Adrenal gland (tissue), 9 donors: ENCODE measurements at regions not wholly inside any gene's neighbourhood (a gene's known extent, or its start where the extent isn't known, plus 50 kb on each side); places are given as distances from the start of the nearest gene placed in this dataset.

Source experiments
- DNase-seq, 7 donors: peaks; one replicate each; pipeline ENCODE4 v3.0.0-alpha.2; 2019 to 2020
- H3K27ac ChIP-seq, 5 donors: fragments of 200-600 bp; sonication (generic) in 4 of 5; 1 replicate in 3 of 5; 2 replicates in 2 of 5; pipeline versions ENCODE4 v1.5.1 to v1.8.0; 2016 to 2020; ENCODE audit warnings: mild to moderate bottlenecking in 1 of 5
- H3K27me3 ChIP-seq: fragments of 200-600 bp; 2 replicates; pipeline ENCODE4 v1.8.0; 2021
- H3K36me3 ChIP-seq, 2 donors: fragments of 200-600 bp; replicated peaks in 1 of 2; 1 replicate in 1 of 2; 2 replicates in 1 of 2; pipeline versions ENCODE4 v1.5.1 to v1.8.0; 2018 to 2022
- H3K4me1 ChIP-seq, 2 donors: fragments of 200-600 bp; replicated peaks in 1 of 2; 1 replicate in 1 of 2; 2 replicates in 1 of 2; pipeline versions ENCODE4 v1.5.1 to v1.8.0; 2018 to 2021
- H3K4me3 ChIP-seq, 4 donors: fragments of 200-600 bp; sonication (generic) in 3 of 4; one replicate each; pipeline ENCODE4 v1.5.1; 2016 to 2018
- H3K9me3 ChIP-seq, 3 donors: fragments of 200-600 bp; sonication (generic) in 1 of 3; replicated peaks in 1 of 3; 1 replicate in 2 of 3; 2 replicates in 1 of 3; pipeline versions ENCODE4 v1.5.1 to v1.8.0; 2016 to 2021
- CTCF ChIP-seq, 6 experiments: fragments of 450-650 bp in 4 of 6; fragments of 200-600 bp in 2 of 6; sonication (generic) in 1 of 6; IDR thresholded peaks; 1 replicate in 5 of 6; 2 replicates in 1 of 6; pipeline versions ENCODE4 v1.5.1 to v1.8.0; 2016 to 2021; ENCODE audit warnings: antibody characterized with exemption in 6 of 6, mild to moderate bottlenecking in 2 of 6, moderate library complexity in 1 of 6
- POLR2A ChIP-seq, 2 donors: fragments of 450-650 bp; IDR thresholded peaks; one replicate each; pipeline ENCODE4 v1.6.1; 2017; ENCODE audit warnings: antibody characterized with exemption in 2 of 2, mild to moderate bottlenecking in 2 of 2, moderate library complexity in 1 of 2
- WGBS, 4 donors: extraction: QIAGEN DNeasy Blood & Tissue Kit in 2 of 4; methylation state at CpG; one replicate each; pipeline versions ENCODE4 v1.1.5 to v1.1.7; 2013 to 2017; 5-methylcytosine and 5-hydroxymethylcytosine counted together
- intact Hi-C, 2 donors: fragments of 100-400 bp; cut with DNase I; formaldehyde crosslinking; loops; one replicate each; pipeline versions ENCODE4 v1.14.1 to v1.15.0; 2022 to 2023
- donor health status: healthy with polysubstance abuse.
- donor health status: Bipolar disorder and iron deficiency.
- donor health status: DM: yes; HTN: yes; CAD: no.
- donor health status: DM: no; HTN: no; CAD: no.
- donor health status: DM: no; HTN: no; CAD: no.

GRCh38 chr13:112194579-112194978 lies 127.6 kb downstream of the SOX1 start:
- TF ChIP-seq POLR2A (IDR thresholded peaks at IDR 0.05) = no peak
- TF ChIP-seq CTCF (IDR thresholded peaks at IDR 0.05) = no peak
- no peak overlapping the region for H3K27ac ChIP-seq
- WGBS, 4 donors = 84 to 90% (median 87%) methylated on average over 30 to 31 of the region's 31 CpGs

GRCh38 chr13:112198396-112199010 lies 131.6 kb downstream of the SOX1 start:
- Histone ChIP-seq H3K9me3 (no peaks in the 10 kb centered on the region), H3K27me3 (peaks cover 3% of the 10 kb centered on the region), H3K27ac (no peak overlapping the region), H3K4me1 (no peaks in the 10 kb centered on the region), H3K36me3 (no peaks in the 10 kb centered on the region), H3K4me3 (no peak overlapping the region)
- WGBS, 4 donors = 76 to 83% (median 79%) methylated on average over 16 to 17 of the region's 17 CpGs
- DNase-seq = peak in 1 of 7 donors; percentile 14
- intact Hi-C loops = no loop called here
- TF ChIP-seq POLR2A (IDR thresholded peaks at IDR 0.05) = no peak

More at GRCh38 chr13:112194579-112194978, 127.6 kb downstream of the SOX1 start:
- Histone ChIP-seq H3K4me3 (no peak overlapping the region), H3K27me3 (no peaks in the 10 kb centered on the region), H3K9me3 (no peaks in the 10 kb centered on the region), H3K36me3 (no peaks in the 10 kb centered on the region), H3K4me1 (no peaks in the 10 kb centered on the region)
- no peak for DNase-seq
- intact Hi-C loops = no loop called here

GRCh38 chr13:112200200-112200599 lies 133.3 kb downstream of the SOX1 start:
- TF ChIP-seq POLR2A (IDR thresholded peaks at IDR 0.05) (no peak), CTCF (IDR thresholded peaks at IDR 0.05) (no peak)
- H3K27me3 ChIP-seq = peaks cover 11% of the 10 kb centered on the region
- DNase-seq = peak in 1 of 7 donors; percentile 11

GRCh38 chr13:112202266-112202665 lies 135.3 kb downstream of the SOX1 start:
- Histone ChIP-seq H3K36me3 (no peaks in the 10 kb centered on the region), H3K4me3 (no peak overlapping the region), H3K9me3 (no peaks in the 10 kb centered on the region), H3K27me3 (peaks cover 11% of the 10 kb centered on the region), H3K4me1 (no peaks in the 10 kb centered on the region), H3K27ac (no peak overlapping the region)
- no peak for DNase-seq
- 84 to 91% (median 86%) methylated on average over 12 to 19 of the region's 19 CpGs for WGBS, 4 donors
- no peak for TF ChIP-seq CTCF (IDR thresholded peaks at IDR 0.05)
- no peak for TF ChIP-seq POLR2A (IDR thresholded peaks at IDR 0.05)
- intact Hi-C loops = no loop called here

More at GRCh38 chr13:112200200-112200599, 133.3 kb downstream of the SOX1 start:
- H3K27ac ChIP-seq = no peak overlapping the region
- no peaks in the 10 kb centered on the region for H3K4me1 ChIP-seq
- no peak overlapping the region for H3K4me3 ChIP-seq
- 78 to 84% (median 79%) methylated on average over 10 of the region's 10 CpGs for WGBS, 4 donors
- intact Hi-C loops = no loop called here
- H3K9me3 ChIP-seq = no peaks in the 10 kb centered on the region
- H3K36me3 ChIP-seq = no peaks in the 10 kb centered on the region

GRCh38 chr13:112202966-112203365 lies 136.0 kb downstream of the SOX1 start:
- intact Hi-C loops = no loop called here
- TF ChIP-seq CTCF (IDR thresholded peaks at IDR 0.05) (no peak), POLR2A (IDR thresholded peaks at IDR 0.05) (no peak)
- Histone ChIP-seq H3K4me3 (no peak overlapping the region), H3K9me3 (no peaks in the 10 kb centered on the region), H3K27me3 (peaks cover 11% of the 10 kb centered on the region), H3K36me3 (no peaks in the 10 kb centered on the region), H3K27ac (no peak overlapping the region), H3K4me1 (no peaks in the 10 kb centered on the region)
- DNase-seq = no peak
- WGBS, 4 donors = 49 to 59% (median 55%) methylated on average over 7 to 10 of the region's 10 CpGs
